HK-2 (cell line): ENCODE measurements at regions not wholly inside any gene's neighbourhood (a gene's known extent, or its start where the extent isn't known, plus 50 kb on each side); places are given as distances from the start of the nearest gene placed in this dataset.

ENCODE experiments used
- DNase-seq: peaks from one replicate; pipeline ENCODE4 v3.0.0-alpha.2; 2018; ENCODE audit not compliant: unreplicated experiment

DNA sequence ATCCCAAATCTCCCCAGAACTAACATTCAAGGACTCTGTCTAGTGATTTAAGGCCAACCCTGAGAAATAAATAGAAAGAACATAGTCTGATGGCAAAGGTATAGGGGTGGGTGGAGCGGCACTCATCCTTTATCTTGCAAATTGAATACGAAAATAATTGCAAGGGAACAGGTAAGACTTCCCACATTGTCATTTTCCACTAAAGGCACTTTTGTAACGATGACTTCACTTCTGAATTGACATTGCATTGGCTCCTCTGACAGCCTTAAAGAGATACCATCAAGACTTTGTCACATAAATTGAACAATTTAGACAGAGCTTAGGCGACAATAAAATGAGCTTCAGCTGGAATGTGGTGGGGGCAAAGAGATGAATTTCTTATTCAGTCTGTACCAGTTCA, 75.3 kb upstream of the PLCL2 start:
- no peak for DNase-seq

DNA sequence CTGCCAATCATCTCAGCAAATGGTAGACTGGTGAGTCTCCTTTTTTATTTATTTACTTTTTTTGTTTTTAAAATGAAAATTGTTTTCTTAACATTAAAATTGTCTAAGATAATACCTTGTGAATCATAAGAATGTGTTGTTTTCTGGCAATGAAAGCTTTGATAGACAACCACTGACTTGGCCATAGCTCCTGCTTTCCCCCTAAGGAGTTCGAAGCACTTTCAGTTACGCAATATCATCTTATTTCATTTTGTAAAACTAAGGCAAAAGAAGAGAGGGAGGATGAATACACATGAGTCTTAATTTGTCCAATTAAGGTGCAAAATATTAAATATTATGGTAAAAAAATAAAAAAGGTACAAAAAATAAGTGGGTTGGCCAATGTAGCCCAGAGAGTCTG, 74.8 kb upstream of the PLCL2 start:
- no peak for DNase-seq

DNA sequence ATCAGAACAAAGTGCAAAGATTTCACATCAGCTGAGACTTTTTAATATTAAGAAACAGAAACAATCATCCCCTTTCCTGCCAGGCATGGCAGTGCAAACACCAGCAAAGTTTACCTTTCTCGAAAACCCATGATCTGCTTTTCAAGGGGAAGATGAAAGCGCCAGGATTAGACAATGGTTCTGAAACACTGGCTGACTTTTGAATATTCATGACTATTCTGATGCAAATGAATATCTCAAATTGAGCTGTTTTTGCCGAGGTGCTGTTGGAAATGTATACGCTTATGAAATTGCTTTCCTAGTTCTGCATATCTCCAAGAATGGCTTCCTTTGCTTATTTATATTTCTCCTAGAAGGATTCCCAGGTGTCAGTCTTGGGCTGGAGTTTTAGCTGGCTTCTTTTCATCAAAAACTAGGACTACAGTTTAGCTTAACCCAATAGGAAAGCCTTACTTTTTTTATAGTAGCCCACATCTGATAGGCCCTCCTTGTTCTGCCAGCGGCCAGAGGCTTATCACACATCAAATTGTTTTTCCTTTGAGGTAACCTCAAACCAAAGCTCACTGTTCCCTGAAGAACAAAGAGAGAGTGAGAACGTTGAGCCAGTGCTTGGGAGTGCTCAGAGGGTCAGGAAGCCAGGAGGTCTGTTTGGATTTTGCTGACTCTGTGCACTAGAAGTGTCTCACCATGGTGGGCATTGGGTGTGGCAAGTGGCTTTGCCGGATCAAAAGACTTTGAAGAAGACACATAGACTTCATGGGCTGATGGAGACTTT, 74.0 kb upstream of the PLCL2 start:
- DNase-seq, result no peak

DNA sequence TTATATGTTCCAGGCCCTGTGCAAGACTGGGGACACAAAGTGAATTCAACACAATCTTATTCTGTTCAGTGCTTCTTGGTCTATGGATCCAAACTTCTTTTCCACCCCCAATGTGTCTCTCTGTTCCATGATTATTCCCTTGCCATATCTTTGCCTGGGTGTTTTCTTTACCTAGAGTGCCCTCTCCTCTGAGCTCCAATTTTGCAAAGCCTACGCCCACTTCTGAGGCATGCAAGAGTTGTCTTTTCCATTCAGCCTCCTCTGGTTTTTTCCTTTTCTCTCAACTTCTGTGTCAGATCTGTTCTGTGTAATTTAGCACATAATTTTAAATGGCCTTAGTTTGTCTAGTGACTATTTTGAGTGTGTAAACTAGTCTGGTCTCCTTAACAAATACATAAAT, 72.8 kb upstream of the PLCL2 start:
- DNase-seq, result no peak

DNA sequence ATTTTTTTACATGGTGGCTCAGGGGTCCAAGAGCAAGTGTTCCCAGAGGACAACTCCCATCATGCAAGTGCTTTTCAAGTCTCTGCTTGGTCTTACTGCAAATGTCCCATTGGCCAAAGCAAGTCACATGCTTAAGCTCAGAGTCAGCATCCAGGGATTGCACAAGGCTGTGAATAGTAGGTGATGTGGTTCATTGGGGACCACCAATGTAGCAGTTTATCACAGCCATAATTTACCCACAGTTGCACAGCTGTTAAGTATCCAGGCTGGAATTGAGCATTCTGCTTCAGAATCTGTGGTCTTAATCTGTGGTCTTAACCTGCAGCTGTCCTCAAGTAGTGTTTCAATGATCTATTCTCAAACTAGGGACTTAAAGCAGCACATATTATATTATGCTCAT, 71.4 kb upstream of the PLCL2 start:
- no peak for DNase-seq

DNA sequence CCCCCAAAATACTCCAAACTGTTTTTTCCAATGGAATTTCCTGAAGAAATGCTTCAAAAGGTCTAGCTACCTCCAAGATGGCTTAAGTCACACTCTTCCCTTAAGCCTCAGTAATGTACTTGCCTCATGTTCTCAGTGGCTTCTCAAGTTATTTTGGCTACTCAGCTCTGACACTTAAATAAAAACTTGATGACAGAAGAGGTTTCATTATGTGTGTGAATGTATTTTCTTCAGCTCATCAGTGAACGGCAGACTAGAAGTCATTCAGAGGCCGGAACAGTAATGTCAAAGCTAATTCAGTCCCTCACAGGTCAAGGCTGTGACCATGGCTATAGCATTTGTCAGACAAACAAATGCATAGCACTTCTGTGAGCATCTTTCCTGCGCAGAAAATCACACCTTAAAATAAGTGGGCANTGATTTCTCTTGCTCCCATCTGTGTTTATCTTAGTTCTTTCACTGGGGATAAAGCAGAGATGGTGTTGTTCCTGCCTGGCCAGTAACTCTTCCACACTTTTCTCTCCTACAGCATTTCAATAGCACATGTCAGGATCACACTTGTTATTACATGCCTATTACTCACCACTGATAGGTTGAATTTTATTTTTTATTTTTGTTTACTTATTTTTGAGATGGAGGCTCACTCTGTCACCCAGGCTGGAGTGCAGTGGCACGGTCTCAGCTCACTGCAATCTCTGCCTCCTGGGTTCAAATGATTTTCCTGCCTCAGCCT, 68.5 kb upstream of the PLCL2 start:
- DNase-seq, result no peak

DNA sequence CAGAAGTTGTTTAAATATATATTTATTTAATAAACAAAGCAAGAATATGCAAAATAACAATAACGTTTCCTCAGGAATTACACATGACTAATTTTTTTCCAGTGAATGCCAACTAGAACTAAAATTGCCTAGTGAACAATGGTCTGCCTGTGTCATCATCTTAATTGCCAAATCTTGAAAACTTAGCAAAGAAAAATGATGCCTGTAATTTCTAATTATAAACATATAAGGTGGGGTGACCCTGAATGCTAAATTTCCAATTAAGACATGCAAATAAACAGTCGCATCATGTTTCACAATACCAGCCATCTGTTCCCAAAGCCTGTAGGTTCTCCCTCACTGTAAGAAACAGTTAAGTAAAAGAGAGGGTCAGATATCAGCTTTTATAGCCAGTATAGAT, 67.6 kb upstream of the PLCL2 start:
- no peak for DNase-seq

DNA sequence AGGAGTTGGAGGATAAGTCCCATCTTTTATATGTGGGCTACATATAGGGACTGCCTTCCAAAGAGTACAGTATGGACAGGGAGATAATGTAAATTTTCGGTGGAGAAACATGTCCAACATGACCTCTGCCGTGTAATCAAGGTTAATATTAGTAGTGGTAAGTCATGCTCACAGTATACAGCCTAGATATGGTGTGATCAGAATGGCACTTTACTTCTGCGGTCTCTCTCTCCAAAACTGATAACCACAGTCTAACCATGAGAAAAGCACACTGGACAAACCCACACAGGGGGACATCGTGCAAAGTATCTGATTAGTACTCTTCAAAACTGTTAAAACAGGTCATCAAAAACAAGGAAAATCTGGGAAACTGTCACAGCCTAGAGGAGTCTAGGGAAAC, 66.6 kb upstream of the PLCL2 start:
- no peak for DNase-seq

DNA sequence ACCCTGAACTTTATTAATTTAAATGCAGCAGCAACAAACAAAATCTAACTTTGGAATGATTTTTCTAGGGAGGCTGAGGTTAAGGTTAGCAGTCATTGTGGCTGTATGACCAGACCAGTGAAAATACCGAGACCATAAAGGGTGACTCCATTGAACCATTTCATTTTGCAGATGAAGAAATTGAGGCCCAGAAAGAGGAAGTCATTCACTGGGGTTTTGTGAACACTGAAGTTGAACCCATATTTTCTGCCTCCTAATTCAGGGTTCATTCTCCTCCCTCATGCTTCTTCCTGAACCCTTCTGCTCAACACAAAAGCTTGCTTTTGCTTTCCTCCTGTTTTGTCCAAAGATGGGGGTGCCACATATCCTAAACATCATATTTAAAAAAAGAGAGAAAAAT, 65.8 kb upstream of the PLCL2 start:
- DNase-seq, result no peak

DNA sequence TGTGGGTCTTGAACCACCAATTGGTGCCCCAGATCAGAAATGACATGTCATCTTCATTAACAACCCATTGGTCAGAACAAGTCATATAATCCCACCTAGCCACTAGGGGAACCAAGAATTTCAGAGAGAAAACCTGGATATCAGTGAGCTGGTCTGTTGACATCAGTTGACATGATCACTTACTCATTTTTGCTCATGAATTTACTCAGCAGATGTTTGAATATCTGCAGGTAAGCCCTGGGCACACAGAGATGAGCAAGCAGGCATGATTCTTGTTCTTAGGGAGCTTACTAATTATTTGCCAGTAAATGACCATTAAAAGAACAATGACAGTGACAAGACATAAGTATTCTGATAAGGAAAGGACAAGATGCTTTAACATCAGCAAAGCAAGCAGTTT, 64.3 kb upstream of the PLCL2 start:
- DNase-seq, result no peak

DNA sequence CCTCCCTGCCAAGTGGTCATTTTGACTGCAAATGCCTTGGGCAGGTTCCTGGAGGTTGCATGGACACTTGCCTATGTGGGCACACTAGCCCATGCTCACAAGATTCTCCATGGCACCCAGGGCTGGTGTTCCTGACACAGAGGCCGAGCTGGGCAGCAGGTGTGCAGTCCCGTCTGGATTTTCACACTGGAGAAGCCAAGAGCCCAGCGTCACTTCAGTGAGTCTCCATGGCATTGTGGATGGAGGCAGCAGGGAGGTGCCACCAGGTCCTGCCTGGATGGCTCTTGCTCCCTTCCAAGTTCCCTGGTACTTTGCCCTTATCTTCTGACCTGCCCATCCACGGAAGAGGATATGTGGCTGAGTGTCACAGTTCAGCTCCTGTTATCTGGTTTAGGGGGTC, 63.7 kb upstream of the PLCL2 start:
- no peak for DNase-seq

DNA sequence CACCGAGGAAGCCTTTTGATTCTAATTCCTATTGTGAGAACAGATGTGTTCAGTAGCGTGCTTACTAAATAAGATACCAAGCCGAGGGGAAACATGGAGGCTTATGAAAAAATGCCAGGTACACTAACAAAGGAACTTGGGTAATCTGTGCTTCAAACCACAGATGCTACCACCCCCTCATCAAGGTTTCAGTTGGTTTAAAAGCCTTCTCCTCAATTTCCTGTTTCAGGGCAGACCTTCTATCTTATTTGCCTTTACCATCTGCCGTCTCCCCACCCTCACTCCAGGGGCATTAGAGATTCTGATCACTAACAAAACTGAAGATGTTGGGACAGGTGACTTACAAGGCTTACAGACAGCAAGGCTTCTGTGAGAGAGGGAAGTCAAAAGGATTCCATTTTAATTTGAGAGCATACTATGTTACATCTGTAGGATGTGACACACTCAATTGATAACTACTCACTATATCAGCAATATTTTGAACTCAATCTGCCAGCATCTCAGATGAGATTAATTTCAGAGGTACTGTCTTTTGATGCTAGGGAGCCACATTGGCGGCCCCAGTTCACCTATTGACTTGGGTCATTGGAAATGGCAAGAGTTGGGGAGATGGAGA, 60.6 kb upstream of the PLCL2 start:
- no peak for DNase-seq

DNA sequence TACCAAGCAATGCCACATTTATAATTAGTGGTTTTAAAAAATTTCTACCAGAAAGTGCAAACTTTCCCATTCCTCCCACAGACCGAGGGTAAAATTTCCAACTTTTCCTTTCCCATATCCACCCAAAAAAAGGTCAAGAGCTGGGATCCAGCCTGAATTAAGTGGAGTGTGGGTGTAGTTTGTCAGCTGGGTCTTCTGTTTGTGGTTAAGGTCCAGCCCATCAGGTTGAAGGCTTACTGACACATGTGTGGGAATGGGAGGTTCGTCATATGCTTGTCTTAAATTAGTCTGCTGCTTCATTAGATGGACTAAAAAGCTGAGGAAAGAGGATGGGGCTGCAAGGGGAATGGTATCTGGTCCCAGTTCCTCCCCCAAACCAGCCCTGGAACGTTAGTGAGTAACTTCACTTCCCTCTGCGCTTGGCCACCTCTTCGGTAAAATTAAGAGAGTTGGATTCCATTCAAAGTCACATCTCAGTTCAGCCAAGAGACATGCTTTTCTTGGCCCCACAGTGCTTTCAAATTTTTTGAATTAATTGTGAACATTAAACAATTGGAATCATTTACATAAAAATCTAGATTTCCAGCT, 59.0 kb upstream of the PLCL2 start:
- DNase-seq, result no peak

DNA sequence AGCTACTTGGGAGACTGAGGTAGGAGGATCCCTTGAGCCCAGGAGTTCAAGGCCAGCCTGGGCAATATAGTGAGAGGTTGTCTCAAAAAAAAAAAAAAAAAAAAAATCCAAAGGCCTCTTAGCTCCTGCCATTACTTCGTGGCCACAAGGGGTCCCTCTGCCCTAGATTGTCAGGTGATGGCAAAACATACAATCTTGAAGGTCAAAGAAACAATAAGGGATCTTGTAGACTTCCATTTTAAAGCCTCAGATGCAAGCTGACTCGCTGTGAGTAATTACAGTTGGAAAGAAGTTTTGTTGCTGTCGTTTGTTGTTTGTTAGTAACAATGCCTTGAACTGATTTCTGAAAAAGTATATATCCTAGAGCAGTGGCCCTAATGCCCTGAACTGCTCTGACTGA, 55.9 kb upstream of the PLCL2 start:
- DNase-seq, result peak; percentile 4

DNA sequence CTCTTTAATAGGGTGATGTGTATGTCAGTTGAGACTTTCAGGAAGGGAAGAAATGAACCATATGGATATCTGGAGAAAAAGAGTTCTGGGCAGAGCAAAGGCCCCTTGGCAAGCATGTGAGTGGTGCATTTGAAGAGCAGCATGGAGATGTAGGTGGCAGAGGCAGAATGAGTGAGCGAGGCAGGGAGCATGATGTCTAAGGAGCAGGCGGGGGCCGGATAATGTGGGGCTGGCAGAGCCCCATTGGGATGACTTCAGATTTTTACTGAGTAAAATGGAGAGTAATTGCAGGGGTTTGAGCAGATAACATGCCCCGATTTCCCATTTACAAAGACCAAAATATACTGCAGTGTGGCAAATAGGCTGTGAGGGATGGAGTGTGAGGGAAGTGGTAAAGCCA, 52.9 kb upstream of the PLCL2 start:
- no peak for DNase-seq

DNA sequence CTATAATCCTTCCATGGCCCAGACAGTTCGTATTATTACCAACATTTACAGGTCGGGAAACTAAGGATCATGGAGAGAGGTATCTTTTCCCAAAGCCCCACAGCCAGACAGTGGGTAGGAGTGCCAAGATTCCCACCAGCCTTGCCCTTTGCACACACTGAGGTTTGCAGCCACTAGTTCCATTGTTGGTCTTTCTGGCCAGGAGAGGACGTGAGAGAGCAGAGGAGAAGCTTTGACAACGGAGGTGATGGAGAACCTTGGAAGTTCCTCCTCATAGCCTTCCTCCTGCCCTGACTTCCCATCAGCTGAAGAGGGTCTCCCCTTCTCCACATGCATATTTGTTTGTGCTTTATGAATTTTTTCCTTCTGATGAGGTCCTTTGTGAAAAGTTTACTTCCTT, 50.5 kb upstream of the PLCL2 start:
- DNase-seq, result no peak

DNA sequence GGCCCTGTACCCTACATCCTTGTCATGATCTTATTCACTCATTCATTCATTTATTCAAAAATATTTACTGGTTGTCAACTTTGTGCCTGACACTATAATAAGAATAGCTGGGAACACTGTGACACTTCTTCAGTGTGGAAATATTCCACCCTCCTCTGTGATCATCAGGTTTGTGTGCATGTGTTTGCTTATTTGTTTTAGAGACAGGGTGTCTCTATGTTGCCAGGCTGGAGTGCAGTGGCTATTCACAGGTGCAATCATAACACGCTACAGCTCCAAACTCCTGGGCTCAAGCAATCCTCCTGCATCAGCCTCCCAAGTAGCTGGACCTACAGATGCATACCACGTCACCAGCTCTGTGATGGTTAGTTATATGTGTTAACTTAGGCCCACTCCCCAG, 50.0 kb upstream of the PLCL2 start:
- no peak for DNase-seq
